ENCODE measurements at regions not wholly inside any gene's neighbourhood (a gene's known extent, or its start where the extent isn't known, plus 50 kb on each side); places are given as distances from the start of the nearest gene placed in this dataset.

GRCh38 chr1:185627761-185628501, 106.3 kb upstream of the HMCN1 start:
- no TSS peak for BruUV-seq (replicated peaks)
- CTCF ChIA-PET, result interaction anchor here (2.0 kb wide), 1 partner anchor 32 kb away, joined by 5 read pairs; no protein-coding TSS in a partner anchor
- no CpG with 5 or more reads among the region's 2 CpGs for WGBS, 2 experiments (ENCODE audit: extremely low coverage in 2 of 2, insufficient read length in 1 of 2)

More at GRCh38 chr1:185627761-185628501, 106.3 kb upstream of the HMCN1 start:
- no peak overlapping the region for H4K5ac ChIP-seq (ENCODE audit: low read depth, low read length)
- H3K56ac ChIP-seq (ENCODE audit: extremely low read depth, insufficient read depth, low read length), result no peak overlapping the region
- H3K23ac ChIP-seq (ENCODE audit: low read depth, low read length), result no peak overlapping the region
- intact Hi-C loops (cut with micrococcal nuclease), result no loop called here
- H2BK15ac ChIP-seq (ENCODE audit: low read depth, low read length), result no peak overlapping the region
- no peak overlapping the region for H2AK5ac ChIP-seq (ENCODE audit: low read depth, low read length)
- H3K36me3 ChIP-seq (ENCODE audit: control insufficient read depth, insufficient read depth, low read length), result no peaks in the 10 kb centered on the region
- H3K27me3 ChIP-seq (ENCODE audit: control insufficient read depth, insufficient read depth, low read length), result no peaks in the 10 kb centered on the region
- in situ Hi-C loops (cut with MboI; ENCODE audit: low sequenced_read_pairs), result no loop called here
- no peak overlapping the region for H4K91ac ChIP-seq (ENCODE audit: insufficient read depth, low read depth, low read length)
- TF ChIP-seq USF2 (IDR thresholded peaks at IDR 0.05; ENCODE audit: low read depth, low read length), result no peak
- TF ChIP-seq MAZ (IDR thresholded peaks at IDR 0.05; ENCODE audit: borderline replicate concordance, low read depth, low read length), result no peak
- TF ChIP-seq NFE2L2 (IDR thresholded peaks at IDR 0.05; ENCODE audit: low read depth, low read length), result no peak
- no peak for TF ChIP-seq CHD1 (IDR thresholded peaks at IDR 0.05; ENCODE audit: low read depth, low read length)
- TF ChIP-seq POLR2A (IDR thresholded peaks at IDR 0.05; ENCODE audit: low read depth, low read length), result no peak
- no peak for TF ChIP-seq SMC3 (IDR thresholded peaks at IDR 0.05; ENCODE audit: low read depth, low read length)
- no peak for TF ChIP-seq MXI1 (IDR thresholded peaks at IDR 0.05; ENCODE audit: borderline replicate concordance, low read depth, low read length)
- TF ChIP-seq RCOR1 (IDR thresholded peaks at IDR 0.05; ENCODE audit: insufficient replicate concordance, low read length), result no peak
- no peak for TF ChIP-seq BHLHE40 (IDR thresholded peaks at IDR 0.05; ENCODE audit: low read depth, low read length)
- TF ChIP-seq, protein P1, sequence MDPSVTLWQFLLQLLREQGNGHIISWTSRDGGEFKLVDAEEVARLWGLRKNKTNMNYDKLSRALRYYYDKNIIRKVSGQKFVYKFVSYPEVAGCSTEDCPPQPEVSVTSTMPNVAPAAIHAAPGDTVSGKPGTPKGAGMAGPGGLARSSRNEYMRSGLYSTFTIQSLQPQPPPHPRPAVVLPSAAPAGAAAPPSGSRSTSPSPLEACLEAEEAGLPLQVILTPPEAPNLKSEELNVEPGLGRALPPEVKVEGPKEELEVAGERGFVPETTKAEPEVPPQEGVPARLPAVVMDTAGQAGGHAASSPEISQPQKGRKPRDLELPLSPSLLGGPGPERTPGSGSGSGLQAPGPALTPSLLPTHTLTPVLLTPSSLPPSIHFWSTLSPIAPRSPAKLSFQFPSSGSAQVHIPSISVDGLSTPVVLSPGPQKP (IDR thresholded peaks at IDR 0.05; ENCODE audit: borderline replicate concordance, low read depth, low read length), result no peak
- no peak for TF ChIP-seq RFX5 (IDR thresholded peaks at IDR 0.05; ENCODE audit: low read depth, low read length)
- no peak for TF ChIP-seq FOS (IDR thresholded peaks at IDR 0.05; ENCODE audit: low read depth, low read length)
- no peak for TF ChIP-seq RAD21 (IDR thresholded peaks at IDR 0.05; ENCODE audit: low read length)
- no peak overlapping the region for H3K9ac ChIP-seq (ENCODE audit: low read depth, low read length)
- H2BK5ac ChIP-seq (ENCODE audit: low read depth, low read length, poor library complexity, severe bottlenecking), result no peak overlapping the region
- ATAC-seq (ENCODE audit: low read depth), result no peak
- dilution Hi-C loops (cut with HindIII; ENCODE audit: low sequenced_read_pairs, unreplicated experiment), result no loop called here
- no peak overlapping the region; the same call in 1 of the 2 replicates for H3K18ac ChIP-seq (ENCODE audit: low read depth, low read length)
- H3K4me1 ChIP-seq (ENCODE audit: control insufficient read depth, insufficient read depth, low read length), result peaks cover 3% of the 10 kb centered on the region; the same call in 1 of the 2 replicates
- no peak overlapping the region for H3K27ac ChIP-seq (ENCODE audit: insufficient read depth, low read length)
- H4K8ac ChIP-seq (ENCODE audit: low read depth in 2 of 2, low read length in 2 of 2), result no peak overlapping the region
- H3K79me1 ChIP-seq (ENCODE audit: low read depth in 1 of 2, low read length in 2 of 2), result no peaks in the 10 kb centered on the region
- H3K14ac ChIP-seq (replicated peaks; ENCODE audit: low read depth, low read length), result no peak overlapping the region
- no peaks in the 10 kb centered on the region for H4K20me1 ChIP-seq (ENCODE audit: insufficient read depth, low read length)
- no peak overlapping the region for H2BK20ac ChIP-seq (ENCODE audit: low read depth, low read length)
- no peak overlapping the region for H3K4ac ChIP-seq (ENCODE audit: low read depth, low read length)
- H3K9me1 ChIP-seq (ENCODE audit: insufficient read depth, low read length), result no peaks in the 10 kb centered on the region; the same call in 1 of the 2 replicates
- H2BK120ac ChIP-seq (ENCODE audit: low read depth, low read length), result no peak overlapping the region
- no peak overlapping the region for H3K4me3 ChIP-seq (ENCODE audit: insufficient read depth, low read depth, low read length)
- no peak overlapping the region for H2AK9ac ChIP-seq (replicated peaks; ENCODE audit: low read depth, low read length, poor library complexity)
- DNase-seq, result no peak
- H3K9me3 ChIP-seq (ENCODE audit: control insufficient read depth, insufficient read depth, low read length), result no peaks in the 10 kb centered on the region
- POLR2A ChIA-PET (ENCODE audit: unreplicated experiment), result no interaction called here
- no peak overlapping the region for H2AFZ ChIP-seq (replicated peaks; ENCODE audit: low read length, poor library complexity)
- H3K4me2 ChIP-seq (ENCODE audit: low read depth, low read length), result no peak overlapping the region

Data from IMR-90 (cell line).